CD1c-positive myeloid dendritic cell (primary cell): ENCODE measurements at regions not wholly inside any gene's neighbourhood (a gene's known extent, or its start where the extent isn't known, plus 50 kb on each side); places are given as distances from the start of the nearest gene placed in this dataset.
"Not testable (repeated sequence)": the region's sequence is repeated elsewhere in the genome, so short reads cannot be mapped to it uniquely, and the experiment has no call there.

ENCODE experiments used
- DNase-seq: peaks from one replicate; pipeline ENCODE4 v3.0.0-alpha.2; 2016; ENCODE audit errors: extremely low spot score

GRCh38 chr10:125455431-125455830 lies 227.5 kb downstream of the TEX36 start:
- no peak for DNase-seq

- no peak for DNase-seq
Observed at GRCh38 chr10:125451319-125451718, 231.6 kb downstream of the TEX36 start.

- DNase-seq, result no peak
Observed at GRCh38 chr10:125450218-125450617, 232.7 kb downstream of the TEX36 start.

- no peak for DNase-seq
Observed at GRCh38 chr10:125449571-125449970, 233.4 kb downstream of the TEX36 start.

- DNase-seq, result no peak
Observed at GRCh38 chr10:125448596-125448995, 234.4 kb downstream of the TEX36 start.

- DNase-seq, result no peak
Observed at GRCh38 chr10:125444790-125445189, 238.2 kb downstream of the TEX36 start.

- no peak for DNase-seq
Observed at GRCh38 chr10:125442856-125443540, 240.0 kb downstream of the TEX36 start.

- no peak for DNase-seq
Observed at GRCh38 chr10:125441151-125441550, 241.8 kb downstream of the TEX36 start.

- DNase-seq, result no peak
Observed at GRCh38 chr10:125431149-125431548, 251.8 kb downstream of the TEX36 start.

- no peak for DNase-seq
Observed at GRCh38 chr10:125428054-125428453, 254.9 kb downstream of the TEX36 start.

GRCh38 chr10:125424191-125424847 lies 258.6 kb downstream of the TEX36 start:
- no peak for DNase-seq

- no peak for DNase-seq
Observed at GRCh38 chr10:125423569-125423968, 259.4 kb downstream of the TEX36 start.

- no peak for DNase-seq
Observed at GRCh38 chr10:125419831-125420230, 259.5 kb upstream of the CTBP2 start.

GRCh38 chr10:125419146-125419545 lies 258.8 kb upstream of the CTBP2 start:
- DNase-seq, result no peak

GRCh38 chr10:125417605-125418004 lies 257.2 kb upstream of the CTBP2 start:
- DNase-seq, result no peak

GRCh38 chr10:125415964-125416363 lies 255.6 kb upstream of the CTBP2 start:
- DNase-seq, result no peak

GRCh38 chr10:125415006-125415633 lies 254.8 kb upstream of the CTBP2 start:
- no peak for DNase-seq

- no peak for DNase-seq
Observed at GRCh38 chr10:125411724-125412123, 251.4 kb upstream of the CTBP2 start.

- DNase-seq, result no peak
Observed at GRCh38 chr10:125409756-125410155, 249.4 kb upstream of the CTBP2 start.

- no peak for DNase-seq
Observed at GRCh38 chr10:125407557-125407956, 247.2 kb upstream of the CTBP2 start.

- DNase-seq, result no peak
Observed at GRCh38 chr10:125407000-125407502, 246.7 kb upstream of the CTBP2 start.

GRCh38 chr10:125404902-125405301 lies 244.5 kb upstream of the CTBP2 start:
- not testable (repeated sequence) for DNase-seq

- DNase-seq, result no peak
Observed at GRCh38 chr10:125401462-125401861, 241.1 kb upstream of the CTBP2 start.
